ENCODE measurements at regions not wholly inside any gene's neighbourhood (a gene's known extent, or its start where the extent isn't known, plus 50 kb on each side); places are given as distances from the start of the nearest gene placed in this dataset.

GRCh38 chr17:72046643-72047612 is 73.9 kb upstream of the SOX9 start:
- DNase-seq (ENCODE audit: low read depth in 2 of 2), result no peak

GRCh38 chr17:72049914-72050313 is 70.9 kb upstream of the SOX9 start:
- no peak for DNase-seq (ENCODE audit: low read depth in 2 of 2)

- DNase-seq (ENCODE audit: low read depth in 2 of 2), result no peak
Measured at GRCh38 chr17:72053036-72053435, 67.8 kb upstream of the SOX9 start.

GRCh38 chr17:72053449-72053848 is 67.4 kb upstream of the SOX9 start:
- DNase-seq (ENCODE audit: low read depth in 2 of 2), result no peak

GRCh38 chr17:72056155-72056554 is 64.7 kb upstream of the SOX9 start:
- DNase-seq (ENCODE audit: low read depth in 2 of 2), result no peak

GRCh38 chr17:72056727-72057290 is 64.0 kb upstream of the SOX9 start:
- no peak for DNase-seq (ENCODE audit: low read depth in 2 of 2)

- DNase-seq (ENCODE audit: low read depth in 2 of 2), result no peak
Measured at GRCh38 chr17:72060084-72060483, 60.7 kb upstream of the SOX9 start.

- DNase-seq (ENCODE audit: low read depth in 2 of 2), result no peak
Measured at GRCh38 chr17:72063262-72063661, 57.6 kb upstream of the SOX9 start.

- DNase-seq (ENCODE audit: low read depth in 2 of 2), result no peak
Measured at GRCh38 chr17:72063756-72064450, 56.9 kb upstream of the SOX9 start.

- DNase-seq (ENCODE audit: low read depth in 2 of 2), result no peak
Measured at GRCh38 chr17:72064606-72065193, 56.1 kb upstream of the SOX9 start.

- DNase-seq (ENCODE audit: low read depth in 2 of 2), result no peak
Measured at GRCh38 chr17:72065556-72065955, 55.3 kb upstream of the SOX9 start.

- no peak for DNase-seq (ENCODE audit: low read depth in 2 of 2)
Measured at GRCh38 chr17:72068643-72069042, 52.2 kb upstream of the SOX9 start.

- DNase-seq (ENCODE audit: low read depth in 2 of 2), result no peak
Measured at GRCh38 chr17:72069586-72070202, 51.1 kb upstream of the SOX9 start.

Data from dermis microvascular lymphatic vessel endothelial cell (primary cell).